Caco-2 (cell line): ENCODE measurements at regions not wholly inside any gene's neighbourhood (a gene's known extent, or its start where the extent isn't known, plus 50 kb on each side); places are given as distances from the start of the nearest gene placed in this dataset.

Experiments used
- BruUV-seq: library from RNA; stranded (reverse); fragments of 400-500 nt; replicated peaks from 2 replicates; lab custom pipeline; 2021; lab: Mats Ljungman, UMichigan
- CTCF ChIA-PET: fragments of 300-600 bp; sonication (Branson Sonifier 250); formaldehyde crosslinking; loops from one replicate; lab custom pipeline; 2022; ENCODE audit warnings: antibody characterized with exemption; lab: Charles Lee
- POLR2A ChIA-PET: fragments of 300-600 bp; sonication (Branson Sonifier 250); formaldehyde crosslinking; loops from one replicate; lab custom pipeline; 2022; ENCODE audit warnings: antibody characterized with exemption; lab: Charles Lee
- DNase-seq, 2 experiments: peaks; one replicate each; pipeline versions ENCODE4 v3.0.0 to v3.0.0-alpha.2; 2020 to 2022
- H3K27me3 ChIP-seq: replicated peaks from 2 replicates; pipeline ENCODE4 v1.6.0; 2011; ENCODE audit warnings: low read length; ENCODE audit not compliant: control insufficient read depth, insufficient read depth
- H3K36me3 ChIP-seq: 2 replicates; pipeline ENCODE4 v1.5.1; 2011; ENCODE audit warnings: low read length; ENCODE audit not compliant: control insufficient read depth, insufficient read depth
- H3K4me1 ChIP-seq: fragments of 250-450 bp; sonication (Bioruptor Pico); 2 replicates; pipeline ENCODE4 v1.5.1; 2020; ENCODE audit warnings: mild to moderate bottlenecking
- H3K4me3 ChIP-seq: 2 replicates; pipeline ENCODE4 v1.5.1; 2011; ENCODE audit warnings: low read depth, mild to moderate bottlenecking, control low read depth, low read length
- H3K9me3 ChIP-seq: fragments of 250-450 bp; sonication (Bioruptor Pico); 2 replicates; pipeline ENCODE4 v1.5.1; 2020; ENCODE audit warnings: mild to moderate bottlenecking, moderate library complexity
- H3K27ac Mint-ChIP-seq: one replicate; pipeline ENCODE4 v1.8.0; 2022; ENCODE audit warnings: mixed read lengths; ENCODE audit not compliant: unreplicated experiment
- H3K27me3 Mint-ChIP-seq: one replicate; pipeline ENCODE4 v1.8.0; 2022; ENCODE audit warnings: mixed read lengths; ENCODE audit not compliant: insufficient read depth, unreplicated experiment
- H3K36me3 Mint-ChIP-seq: one replicate; pipeline ENCODE4 v1.8.0; 2022; ENCODE audit warnings: mild to moderate bottlenecking, mixed read lengths; ENCODE audit not compliant: insufficient read depth, unreplicated experiment
- H3K4me1 Mint-ChIP-seq: one replicate; pipeline ENCODE4 v1.8.0; 2022; ENCODE audit warnings: low read depth, mixed read lengths; ENCODE audit not compliant: unreplicated experiment
- H3K4me3 Mint-ChIP-seq: one replicate; pipeline ENCODE4 v1.8.0; 2022; ENCODE audit warnings: mild to moderate bottlenecking, moderate library complexity, mixed read lengths; ENCODE audit not compliant: unreplicated experiment
- H3K9me3 Mint-ChIP-seq: one replicate; pipeline ENCODE4 v1.8.0; 2022; ENCODE audit warnings: mixed read lengths; ENCODE audit not compliant: unreplicated experiment
- CTCF ChIP-seq, 2 experiments: fragments of 200-600 bp in 1 of 2; IDR thresholded peaks; 1 replicate in 1 of 2; 2 replicates in 1 of 2; pipeline versions ENCODE4 v1.5.1 to v1.8.0; 2011 to 2022; ENCODE audit warnings: antibody characterized with exemption in 1 of 2, control low read depth in 1 of 2, inconsistent platforms in 1 of 2, low read depth in 1 of 2, low read length in 1 of 2, mild to moderate bottlenecking in 1 of 2, moderate library complexity in 1 of 2; ENCODE audit not compliant: insufficient read depth in 1 of 2, severe bottlenecking in 1 of 2, unreplicated experiment in 1 of 2
- intact Hi-C: fragments of 100-400 bp; cut with micrococcal nuclease; formaldehyde crosslinking; loops from one replicate; pipeline ENCODE4 v1.10.0; 2022; ENCODE audit not compliant: unreplicated experiment

- Histone ChIP-seq H3K9me3 (no peaks in the 10 kb centered on the region), H3K4me3 (no peak overlapping the region), H3K27me3 (no peaks in the 10 kb centered on the region), H3K36me3 (no peaks in the 10 kb centered on the region), H3K4me1 (no peaks in the 10 kb centered on the region)
- no peaks in the 10 kb centered on the region for H3K9me3 Mint-ChIP-seq
- no TSS peak for BruUV-seq
- H3K27me3 Mint-ChIP-seq: peaks cover 10% of the 10 kb centered on the region
- H3K4me3 Mint-ChIP-seq: no peak overlapping the region
- no peaks in the 10 kb centered on the region for H3K4me1 Mint-ChIP-seq
- no peak for TF ChIP-seq CTCF (IDR thresholded peaks at IDR 0.05; ENCODE audit: insufficient read depth in 1 of 2, low read depth in 1 of 2, low read length in 1 of 2, severe bottlenecking in 1 of 2, unreplicated experiment in 1 of 2)
- no peak for DNase-seq
- H3K27ac Mint-ChIP-seq: no peak overlapping the region
- ChIA-PET CTCF (no interaction called here), POLR2A (no interaction called here)
- intact Hi-C loops: loop anchor here (10.0 kb wide), 1 partner anchor 202 kb away; the partner anchor contains the start of gene HAND2
- no peaks in the 10 kb centered on the region for H3K36me3 Mint-ChIP-seq
Measured at GRCh38 chr4:173736840-173737239, 206.8 kb upstream of the HAND2 start.

- Mint-ChIP-seq H3K9me3 (no peaks in the 10 kb centered on the region), H3K4me1 (no peaks in the 10 kb centered on the region), H3K36me3 (no peaks in the 10 kb centered on the region), H3K27ac (no peak overlapping the region), H3K4me3 (no peak overlapping the region), H3K27me3 (peaks cover 10% of the 10 kb centered on the region)
- CTCF ChIA-PET: no interaction called here
- no peak for TF ChIP-seq CTCF (IDR thresholded peaks at IDR 0.05; ENCODE audit: insufficient read depth in 1 of 2, low read depth in 1 of 2, low read length in 1 of 2, severe bottlenecking in 1 of 2, unreplicated experiment in 1 of 2)
- no peak for DNase-seq
- POLR2A ChIA-PET: no interaction called here
- no peaks in the 10 kb centered on the region for H3K9me3 ChIP-seq
- no peak overlapping the region for H3K4me3 ChIP-seq
- H3K4me1 ChIP-seq: no peaks in the 10 kb centered on the region
- intact Hi-C loops: loop anchor here (10.0 kb wide), 1 partner anchor 201 kb away; the partner anchor contains the start of gene HAND2
- BruUV-seq: no TSS peak
- H3K36me3 ChIP-seq: no peaks in the 10 kb centered on the region
- H3K27me3 ChIP-seq: no peaks in the 10 kb centered on the region
Measured at GRCh38 chr4:173735585-173735984, 205.6 kb upstream of the HAND2 start.

- Histone ChIP-seq H3K4me3 (no peak overlapping the region), H3K36me3 (no peaks in the 10 kb centered on the region), H3K9me3 (no peaks in the 10 kb centered on the region), H3K4me1 (no peaks in the 10 kb centered on the region), H3K27me3 (no peaks in the 10 kb centered on the region)
- no peaks in the 10 kb centered on the region for H3K36me3 Mint-ChIP-seq
- TF ChIP-seq CTCF (IDR thresholded peaks at IDR 0.05; ENCODE audit: insufficient read depth in 1 of 2, low read depth in 1 of 2, low read length in 1 of 2, severe bottlenecking in 1 of 2, unreplicated experiment in 1 of 2): no peak
- H3K9me3 Mint-ChIP-seq: no peaks in the 10 kb centered on the region
- H3K27ac Mint-ChIP-seq: no peak overlapping the region
- H3K4me1 Mint-ChIP-seq: no peaks in the 10 kb centered on the region
- DNase-seq: no peak
- CTCF ChIA-PET: no interaction called here
- H3K27me3 Mint-ChIP-seq: peaks cover 10% of the 10 kb centered on the region
- H3K4me3 Mint-ChIP-seq: no peak overlapping the region
- intact Hi-C loops: loop anchor here (10.0 kb wide), 1 partner anchor 200 kb away; the partner anchor contains the start of gene HAND2
- no TSS peak for BruUV-seq
- POLR2A ChIA-PET: no interaction called here
Measured at GRCh38 chr4:173735049-173735448, 205.0 kb upstream of the HAND2 start.
